ENCODE measurements at regions not wholly inside any gene's neighbourhood (a gene's known extent, or its start where the extent isn't known, plus 50 kb on each side); places are given as distances from the start of the nearest gene placed in this dataset.
A peak's percentile ranks its signal among the peaks of the same experiment; 100 is the strongest.

GRCh38 chr5:25056836-25057235 is 412.1 kb upstream of the CDH10 start:
- Mint-ChIP-seq H3K36me3 (ENCODE audit: low read depth) (no peaks in the 10 kb centered on the region), H3K27ac (no peak overlapping the region), H3K4me1 (peaks cover 11% of the 10 kb centered on the region), H3K27me3 (ENCODE audit: low read depth, poor library complexity) (no peaks in the 10 kb centered on the region), H3K4me3 (no peak overlapping the region), H3K9me3 (no peaks in the 10 kb centered on the region)
- DNase-seq, result no peak
- no peak for TF ChIP-seq CTCF (IDR thresholded peaks at IDR 0.05)

GRCh38 chr5:25033658-25034057 is 388.9 kb upstream of the CDH10 start:
- peaks cover 4% of the 10 kb centered on the region for H3K27me3 Mint-ChIP-seq (ENCODE audit: low read depth, poor library complexity)
- TF ChIP-seq CTCF (IDR thresholded peaks at IDR 0.05), result no peak
- H3K27ac Mint-ChIP-seq, result no peak overlapping the region
- no peaks in the 10 kb centered on the region for H3K36me3 Mint-ChIP-seq (ENCODE audit: low read depth)
- no peaks in the 10 kb centered on the region for H3K4me1 Mint-ChIP-seq
- no peaks in the 10 kb centered on the region for H3K9me3 Mint-ChIP-seq
- no peak overlapping the region for H3K4me3 Mint-ChIP-seq
- no peak for DNase-seq

- H3K27ac Mint-ChIP-seq, result peak overlapping the region; percentile 52
- no peaks in the 10 kb centered on the region for H3K4me1 Mint-ChIP-seq
- no peaks in the 10 kb centered on the region for H3K9me3 Mint-ChIP-seq
- H3K27me3 Mint-ChIP-seq (ENCODE audit: low read depth, poor library complexity), result peaks cover 9% of the 10 kb centered on the region
- H3K4me3 Mint-ChIP-seq, result no peak overlapping the region
- TF ChIP-seq CTCF (IDR thresholded peaks at IDR 0.05), result no peak
- H3K36me3 Mint-ChIP-seq (ENCODE audit: low read depth), result no peaks in the 10 kb centered on the region
- no peak for DNase-seq
Observed at GRCh38 chr5:25029004-25029403, 384.2 kb upstream of the CDH10 start.

DNA sequence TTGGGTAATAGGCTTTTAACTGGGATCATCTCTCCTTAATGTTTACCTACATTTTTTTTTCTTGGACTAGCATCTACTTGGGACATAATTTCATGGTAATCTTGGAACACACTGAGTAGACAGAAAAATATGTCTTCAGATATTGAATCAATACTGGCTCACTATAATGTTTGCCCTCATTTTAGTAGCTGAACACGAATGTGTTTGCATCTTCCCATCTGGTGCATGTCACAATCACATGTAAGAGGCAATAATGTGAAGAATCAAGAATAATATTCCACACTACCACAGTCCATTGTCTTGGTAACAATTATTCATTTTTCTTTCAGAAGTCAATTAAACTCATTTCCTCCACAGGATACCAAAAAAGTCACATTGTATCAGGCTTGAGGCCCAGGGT is 382.7 kb upstream of the CDH10 start:
- no peak overlapping the region for H3K4me3 Mint-ChIP-seq
- TF ChIP-seq CTCF (IDR thresholded peaks at IDR 0.05), result no peak
- H3K9me3 Mint-ChIP-seq, result no peaks in the 10 kb centered on the region

GRCh38 chr5:25027061-25027460 is 382.3 kb upstream of the CDH10 start:
- H3K4me1 Mint-ChIP-seq, result peaks cover 3% of the 10 kb centered on the region
- H3K4me3 Mint-ChIP-seq, result no peak overlapping the region
- no peak overlapping the region for H3K27ac Mint-ChIP-seq
- H3K27me3 Mint-ChIP-seq (ENCODE audit: low read depth, poor library complexity), result peaks cover 9% of the 10 kb centered on the region
- no peak for DNase-seq
- no peaks in the 10 kb centered on the region for H3K36me3 Mint-ChIP-seq (ENCODE audit: low read depth)
- H3K9me3 Mint-ChIP-seq, result no peaks in the 10 kb centered on the region
- no peak for TF ChIP-seq CTCF (IDR thresholded peaks at IDR 0.05)

More for the DNA sequence above, 382.7 kb upstream of the CDH10 start:
- H3K27me3 Mint-ChIP-seq (ENCODE audit: low read depth, poor library complexity), result peaks cover 9% of the 10 kb centered on the region
- no peak for DNase-seq
- no peaks in the 10 kb centered on the region for H3K36me3 Mint-ChIP-seq (ENCODE audit: low read depth)
- no peak overlapping the region for H3K27ac Mint-ChIP-seq
- no peaks in the 10 kb centered on the region for H3K4me1 Mint-ChIP-seq

GRCh38 chr5:25025831-25026230 is 381.1 kb upstream of the CDH10 start:
- Mint-ChIP-seq H3K27ac (no peak overlapping the region), H3K36me3 (ENCODE audit: low read depth) (no peaks in the 10 kb centered on the region), H3K9me3 (no peaks in the 10 kb centered on the region), H3K4me1 (peaks cover 8% of the 10 kb centered on the region), H3K27me3 (ENCODE audit: low read depth, poor library complexity) (peaks cover 8% of the 10 kb centered on the region), H3K4me3 (no peak overlapping the region)
- no peak for TF ChIP-seq CTCF (IDR thresholded peaks at IDR 0.05)
- DNase-seq, result no peak
